ENCODE measurements at regions not wholly inside any gene's neighbourhood (a gene's known extent, or its start where the extent isn't known, plus 50 kb on each side); places are given as distances from the start of the nearest gene placed in this dataset.
"Not testable (repeated sequence)": the region's sequence is repeated elsewhere in the genome, so short reads cannot be mapped to it uniquely, and the experiment has no call there.

DNA sequence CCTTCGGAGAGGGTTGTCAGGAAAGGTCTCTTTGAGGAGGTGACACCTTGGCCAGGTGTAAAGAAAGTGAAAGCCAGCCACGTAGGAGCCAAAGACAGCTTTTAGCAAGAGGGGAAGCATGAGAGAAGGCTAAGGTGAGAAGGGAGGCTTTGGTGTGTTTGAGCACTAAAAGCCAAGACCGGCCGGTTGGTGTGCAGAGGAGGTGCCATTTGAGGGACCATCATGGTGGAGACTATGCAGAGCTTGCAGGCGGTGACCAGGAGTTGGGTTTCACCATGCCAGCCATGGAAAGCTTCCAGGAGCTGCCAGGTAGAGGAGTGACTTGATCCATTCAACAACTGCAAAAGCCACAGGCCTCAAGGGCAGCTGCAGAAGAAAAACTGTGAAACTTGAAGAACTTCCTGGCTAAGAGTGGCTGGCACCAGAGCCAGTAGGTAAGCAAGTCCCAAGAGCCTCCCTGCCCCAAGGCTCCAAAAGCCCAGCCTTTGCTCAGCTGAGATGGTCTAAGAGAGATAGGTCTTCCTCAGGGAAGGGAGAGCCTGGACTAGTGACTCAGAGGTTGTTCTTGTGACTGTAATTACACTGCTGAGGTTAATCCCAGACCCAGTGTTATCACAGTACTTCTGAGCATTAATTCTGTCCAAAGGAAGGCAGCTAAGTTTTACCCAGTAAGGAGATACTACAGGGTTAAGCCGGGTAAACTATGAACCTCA is 319.0 kb downstream of the BCL11A start:
- DNase-seq (ENCODE audit: low spot score): no peak

DNA sequence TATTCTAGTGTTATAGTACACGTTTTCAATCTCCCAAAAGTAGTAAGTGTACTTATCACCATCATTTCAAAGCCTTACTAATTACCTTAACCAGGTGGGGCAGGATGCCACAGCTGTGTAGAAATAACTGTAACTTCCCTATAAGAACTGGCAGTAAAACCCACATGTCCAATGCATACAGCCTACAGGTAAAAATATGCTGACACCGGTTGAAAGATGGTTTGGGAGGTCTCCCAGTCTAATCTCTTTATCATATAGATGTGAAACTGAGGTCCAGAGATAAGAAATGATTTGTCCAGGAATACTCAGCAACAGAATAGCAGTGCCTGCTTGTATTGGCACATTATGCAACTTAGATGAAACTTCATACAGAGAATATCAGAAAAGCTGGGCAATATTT is 322.9 kb downstream of the BCL11A start:
- DNase-seq (ENCODE audit: low spot score): no peak

DNA sequence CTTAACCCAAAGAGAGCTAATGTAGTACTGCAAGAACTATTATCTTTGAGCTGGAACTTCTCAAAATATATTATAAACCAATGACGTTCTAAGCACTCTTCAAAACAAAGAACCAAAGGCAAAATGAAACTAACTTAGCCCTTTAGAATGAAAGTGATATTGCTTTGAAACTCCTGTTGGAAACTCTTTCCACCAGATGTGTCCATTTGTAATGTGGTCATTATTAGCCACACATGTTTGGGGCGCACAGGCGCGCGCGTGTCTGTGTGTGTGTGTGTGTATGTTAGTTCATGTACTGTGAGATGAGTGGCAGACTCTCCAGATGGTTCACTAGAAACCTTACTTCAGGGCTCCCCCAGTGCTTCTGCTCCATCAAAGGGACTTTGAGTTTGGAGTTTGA is 323.4 kb downstream of the BCL11A start:
- DNase-seq (ENCODE audit: low spot score): no peak

DNA sequence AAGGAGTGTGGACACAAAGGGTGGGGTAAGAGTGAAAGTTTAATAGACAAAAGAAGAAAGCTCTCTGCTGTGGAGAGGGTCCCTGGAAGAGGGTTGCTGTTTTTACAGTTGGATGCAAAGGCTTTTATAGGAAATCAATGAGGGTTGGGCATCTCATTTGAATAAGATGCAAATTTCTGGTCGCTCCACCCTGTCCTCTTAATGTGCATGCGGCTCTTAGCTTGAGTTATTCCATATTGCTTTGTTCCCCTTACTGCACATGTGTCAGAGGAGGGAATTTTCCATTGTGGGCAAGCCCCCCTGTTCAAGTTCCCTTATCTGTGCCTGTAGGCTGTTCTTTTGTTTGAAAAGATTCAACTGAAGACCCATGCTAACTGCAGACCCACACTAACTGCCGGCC is 326.5 kb downstream of the BCL11A start:
- DNase-seq (ENCODE audit: low spot score): no peak

DNA sequence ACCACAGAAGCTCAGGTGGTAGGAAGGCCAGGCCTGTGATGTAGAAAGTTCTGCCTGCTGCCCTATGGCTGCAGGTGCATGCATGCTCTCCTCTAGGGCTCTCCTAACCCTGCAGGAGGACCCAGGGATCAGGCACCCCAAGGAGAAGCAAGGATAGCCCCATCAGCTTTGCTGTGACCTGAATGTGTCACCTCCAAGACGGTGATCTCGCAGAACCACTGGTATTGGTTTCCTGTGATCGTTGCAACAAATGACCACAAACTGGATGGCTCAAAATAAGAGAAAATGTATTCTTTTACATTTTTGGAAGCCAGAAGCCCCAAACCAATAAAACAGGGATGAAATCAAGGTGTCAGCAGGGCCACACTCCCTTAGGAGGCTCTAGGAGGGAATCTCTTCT is 327.3 kb downstream of the BCL11A start:
- no peak for DNase-seq (ENCODE audit: low spot score)

DNA sequence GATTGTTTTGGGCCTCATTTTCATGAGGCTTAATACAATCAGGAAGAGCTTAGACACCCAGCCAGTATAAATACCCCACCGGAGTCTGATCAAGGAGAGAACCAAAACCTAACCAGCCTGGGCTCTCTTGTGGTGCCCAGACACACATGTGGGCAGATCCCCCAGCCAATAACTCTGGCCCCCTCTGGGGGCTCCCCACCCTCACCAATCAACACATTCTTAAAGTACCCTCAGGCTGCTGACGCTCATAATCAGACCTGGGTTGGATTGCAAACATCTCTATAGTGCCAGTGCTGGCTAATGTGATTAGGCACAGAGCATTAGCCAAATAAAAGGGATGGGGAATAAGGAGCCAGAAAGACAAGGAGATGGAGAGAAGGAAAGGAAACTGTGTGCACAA is 329.6 kb downstream of the BCL11A start:
- no peak for DNase-seq (ENCODE audit: low spot score)

DNA sequence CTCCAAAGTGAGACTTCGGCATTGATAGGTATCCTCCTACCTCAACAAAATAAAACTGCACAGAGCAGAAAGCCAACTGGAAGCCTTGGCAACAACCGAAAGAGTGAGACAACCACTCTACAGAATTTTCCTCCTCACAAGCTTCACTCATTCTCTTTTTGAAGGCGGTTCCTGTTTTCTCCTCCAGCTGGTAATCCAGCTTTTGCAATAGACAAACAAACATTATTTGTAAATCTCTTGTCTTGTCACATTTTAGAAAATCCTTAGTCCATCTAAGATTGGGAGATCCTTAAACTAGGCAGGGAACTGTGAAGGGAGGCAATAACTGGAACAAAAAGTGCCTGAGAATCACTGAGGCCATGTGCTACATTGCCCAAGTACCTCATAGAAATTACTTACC is 332.4 kb downstream of the BCL11A start:
- no peak for DNase-seq (ENCODE audit: low spot score)

DNA sequence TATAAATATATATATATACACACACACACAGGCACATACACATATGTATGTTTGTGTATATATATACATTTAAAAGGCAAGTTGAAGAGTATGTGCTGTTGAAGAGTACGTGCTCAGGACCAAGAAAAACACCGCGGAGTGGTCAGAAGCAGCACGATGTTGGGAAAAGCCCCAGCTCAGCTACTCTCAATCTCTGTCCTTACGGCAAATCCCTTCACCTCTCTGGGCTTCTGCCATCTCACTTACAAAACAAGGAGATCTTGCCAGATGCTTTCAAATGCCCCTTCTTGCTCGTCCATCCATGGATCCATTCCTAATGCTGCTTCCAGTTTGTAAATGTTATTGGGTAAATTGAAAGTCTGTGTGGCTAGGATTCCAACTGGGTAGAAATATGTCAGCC is 333.9 kb downstream of the BCL11A start:
- no peak for DNase-seq (ENCODE audit: low spot score)

DNA sequence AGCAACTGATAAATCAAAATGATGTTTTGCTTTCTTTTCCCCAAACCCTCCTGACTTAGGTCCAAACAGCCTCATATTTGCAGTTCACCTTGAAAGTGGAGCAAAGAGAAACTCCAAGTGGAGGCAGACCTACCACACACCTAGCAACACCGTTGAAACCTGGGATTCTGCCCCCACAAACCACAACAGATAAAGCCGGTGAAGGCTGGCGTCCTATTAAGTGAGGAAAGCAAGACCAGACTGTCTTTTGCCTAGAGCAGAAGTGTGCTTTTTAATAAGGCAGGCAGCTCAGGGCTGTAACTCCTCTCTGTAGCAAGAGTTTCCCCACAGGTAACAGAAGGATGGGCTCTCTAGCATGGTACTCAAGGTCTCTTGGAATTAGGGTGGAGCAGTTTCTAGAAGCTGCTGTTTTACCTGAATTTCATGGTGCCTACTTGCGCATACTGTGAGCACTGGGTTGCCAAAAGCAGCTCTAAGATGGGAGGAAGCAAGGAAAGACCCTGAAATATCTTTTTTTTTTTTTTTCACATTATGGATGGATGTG is 336.9 kb downstream of the BCL11A start:
- no peak for DNase-seq (ENCODE audit: low spot score)

DNA sequence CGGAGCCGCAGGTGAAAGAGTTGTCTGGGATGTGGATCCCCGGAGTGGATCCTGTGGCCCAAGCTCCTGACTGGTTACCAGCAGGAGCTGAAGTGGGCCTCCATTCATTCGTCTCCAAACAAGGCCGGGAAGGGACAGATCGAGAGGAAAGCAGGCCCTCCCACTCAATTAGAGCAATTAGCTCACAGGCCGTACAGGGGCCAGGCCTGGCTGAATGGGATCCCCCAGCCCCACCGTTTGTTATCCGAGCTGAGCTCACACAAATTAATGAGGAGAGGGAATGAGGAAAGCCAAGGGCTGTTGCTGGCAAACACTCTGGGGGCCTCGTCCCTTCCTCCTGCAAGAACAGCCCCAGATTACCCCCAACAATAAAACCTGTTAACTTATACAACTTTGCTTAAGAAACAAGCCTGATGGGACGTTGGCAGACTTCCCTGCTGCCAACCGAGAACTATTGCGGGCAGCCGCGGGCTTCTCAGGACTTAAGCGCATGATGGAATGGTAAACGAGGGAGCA is 338.0 kb downstream of the BCL11A start:
- no peak for DNase-seq (ENCODE audit: low spot score)

DNA sequence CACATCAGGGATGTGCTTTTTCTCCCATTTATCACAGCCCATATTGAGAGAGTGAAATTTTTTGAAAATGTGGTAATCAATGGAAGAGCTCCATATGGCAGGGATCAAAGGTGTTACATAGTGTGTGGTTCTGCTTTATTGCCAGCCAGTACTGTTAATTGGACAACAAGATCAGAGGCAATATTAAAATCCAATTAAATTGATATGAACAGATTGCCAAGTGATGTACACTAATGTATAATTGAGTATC is 338.9 kb downstream of the BCL11A start:
- no peak for DNase-seq (ENCODE audit: low spot score)

DNA sequence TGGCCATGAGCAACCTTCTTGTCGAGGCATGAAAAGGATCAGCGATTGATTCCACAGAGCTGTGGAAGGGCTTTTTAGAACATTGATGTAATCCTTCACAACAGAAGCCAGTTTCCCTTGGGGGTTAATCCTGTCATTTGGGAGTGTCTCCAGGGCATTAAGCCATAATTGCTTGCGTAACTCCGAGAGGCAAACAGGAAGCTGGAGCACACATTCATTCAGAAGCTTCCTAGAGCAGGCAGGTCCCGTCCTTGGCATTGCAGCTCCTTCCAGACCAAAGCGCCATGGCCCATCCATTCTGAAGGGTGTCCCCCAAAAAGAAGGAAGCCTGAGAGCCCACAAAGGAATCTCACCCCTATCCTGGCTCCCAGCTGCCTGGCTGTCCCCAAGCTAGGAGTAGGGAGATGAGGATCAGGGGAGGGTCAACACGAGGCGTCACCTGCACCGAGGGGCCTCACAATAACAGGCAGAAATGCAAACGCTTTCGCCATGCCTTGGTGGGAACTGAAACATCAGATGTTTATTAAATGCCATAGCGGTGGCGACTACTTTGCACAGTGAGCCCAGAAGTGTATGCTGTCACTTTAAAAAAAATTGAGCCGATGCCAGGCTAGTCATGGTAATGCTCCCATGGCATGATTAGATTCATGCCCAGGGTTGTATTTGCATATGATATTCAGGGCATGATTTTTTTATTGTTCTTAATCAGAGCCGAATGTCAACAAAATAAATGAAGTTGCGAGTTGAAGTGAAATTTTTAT is 339.4 kb downstream of the BCL11A start:
- DNase-seq (ENCODE audit: low spot score): no peak

DNA sequence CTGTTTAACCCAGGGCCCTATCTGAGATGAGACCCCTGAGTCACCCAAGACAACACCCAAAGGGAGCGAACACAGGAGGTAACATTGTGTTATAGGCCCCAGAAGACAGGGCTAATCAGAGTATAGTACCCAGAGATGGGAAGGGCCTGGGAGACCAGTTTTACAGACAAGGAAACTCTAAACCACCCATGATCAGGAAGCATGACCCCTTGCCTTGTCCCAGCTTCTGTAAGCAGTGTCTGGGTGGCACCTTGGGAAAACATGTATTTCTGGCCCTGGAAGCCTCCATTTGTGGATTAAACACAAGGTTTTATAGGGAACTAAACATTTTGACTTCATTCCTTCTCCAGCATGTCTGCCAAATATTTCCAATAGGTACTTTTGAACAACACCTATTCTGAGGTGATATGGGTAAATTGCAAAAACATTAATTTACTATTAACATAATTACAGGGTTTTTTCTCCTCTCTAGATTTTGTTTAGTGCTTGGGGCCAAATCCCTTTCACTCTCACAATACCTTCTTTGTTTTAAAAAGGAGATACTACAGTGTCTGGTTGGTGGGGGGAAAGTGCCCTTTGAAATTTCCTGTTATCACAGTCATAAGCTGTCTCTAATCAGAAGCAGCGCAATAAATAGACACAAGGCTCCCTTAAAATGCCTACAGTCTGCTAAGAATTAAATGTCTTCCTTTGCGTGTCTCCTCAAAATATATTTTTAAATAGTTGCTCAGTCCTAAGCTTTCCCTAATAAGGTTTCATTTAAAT is 341.1 kb downstream of the BCL11A start:
- no peak for DNase-seq (ENCODE audit: low spot score)

DNA sequence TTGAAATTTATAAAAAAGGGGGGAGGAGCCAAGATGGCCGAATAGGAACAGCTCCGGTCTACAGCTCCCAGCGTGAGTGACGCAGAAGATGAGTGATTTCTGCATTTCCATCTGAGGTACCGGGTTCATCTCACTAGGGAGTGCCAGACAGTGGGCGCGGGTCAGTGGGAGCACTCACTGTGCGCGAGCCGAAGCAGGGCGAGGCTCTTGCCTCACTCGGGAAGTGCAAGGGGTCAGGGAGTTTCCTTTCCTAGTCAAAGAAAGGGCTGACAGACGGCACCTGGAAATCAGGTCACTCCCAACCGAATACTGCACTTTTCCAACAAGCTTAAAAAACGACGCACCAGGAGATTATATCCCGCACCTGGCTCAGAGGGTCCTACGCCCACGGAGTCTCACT is 364.4 kb downstream of the BCL11A start:
- not testable (repeated sequence) for DNase-seq (ENCODE audit: low spot score)

DNA sequence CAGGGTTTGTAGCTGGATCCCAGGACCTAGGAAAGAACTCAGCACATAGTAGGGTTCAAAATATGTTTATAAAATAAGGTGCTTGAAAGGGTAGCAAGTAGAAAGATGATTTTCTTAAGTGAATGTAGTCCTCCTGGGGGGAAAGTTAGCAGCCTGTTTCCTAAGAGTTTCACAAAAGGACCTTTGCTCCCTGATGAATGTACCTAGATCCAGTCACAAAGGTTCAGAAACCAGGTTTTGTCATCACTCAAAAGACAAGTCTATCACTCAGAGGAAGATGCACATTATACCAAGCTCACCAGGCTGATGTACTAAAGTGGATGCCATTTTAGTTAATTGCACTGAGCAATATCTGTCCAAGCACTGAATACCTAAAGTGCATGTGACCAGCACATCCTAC is 378.2 kb downstream of the BCL11A start:
- DNase-seq (ENCODE audit: low spot score): no peak

DNA sequence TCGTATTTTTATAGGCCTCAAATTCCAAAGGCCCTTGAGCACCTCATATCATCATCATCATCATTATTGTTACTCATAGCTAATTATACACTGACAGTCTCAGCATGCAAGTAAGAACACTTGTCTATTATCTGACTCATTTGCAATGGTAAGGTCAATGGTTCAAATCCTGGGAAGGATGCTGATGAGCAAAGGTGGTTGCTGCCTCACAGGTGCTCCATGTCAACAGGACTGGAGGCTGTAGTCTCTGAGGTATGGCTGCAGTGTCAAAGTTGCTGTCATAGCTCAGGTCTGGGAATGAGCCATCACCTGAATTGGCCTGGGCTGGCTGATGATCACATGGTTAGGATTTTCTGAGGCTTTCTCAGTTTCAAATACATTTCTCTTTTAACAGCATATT is 379.3 kb downstream of the BCL11A start:
- no peak for DNase-seq (ENCODE audit: low spot score)

DNA sequence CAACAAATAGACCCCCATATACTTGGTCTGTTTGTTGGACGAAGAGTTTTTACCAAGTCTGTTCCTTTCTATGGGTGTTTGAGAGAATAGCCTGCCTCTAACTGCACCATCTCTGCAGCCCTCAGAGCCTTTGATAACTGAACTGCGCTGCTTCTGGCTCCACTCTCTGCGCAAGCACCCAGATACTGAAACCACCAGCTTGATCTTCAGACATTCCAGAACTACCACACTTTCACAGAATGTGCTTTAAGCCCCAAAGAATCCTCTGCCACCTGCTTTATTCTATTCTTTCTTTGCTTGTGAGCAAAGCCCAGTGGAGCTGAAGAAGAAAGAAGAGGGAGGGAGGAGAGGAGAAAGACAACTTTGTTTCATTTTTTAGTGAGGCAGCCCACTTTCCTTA is 380.7 kb downstream of the BCL11A start:
- DNase-seq (ENCODE audit: low spot score): no peak

DNA sequence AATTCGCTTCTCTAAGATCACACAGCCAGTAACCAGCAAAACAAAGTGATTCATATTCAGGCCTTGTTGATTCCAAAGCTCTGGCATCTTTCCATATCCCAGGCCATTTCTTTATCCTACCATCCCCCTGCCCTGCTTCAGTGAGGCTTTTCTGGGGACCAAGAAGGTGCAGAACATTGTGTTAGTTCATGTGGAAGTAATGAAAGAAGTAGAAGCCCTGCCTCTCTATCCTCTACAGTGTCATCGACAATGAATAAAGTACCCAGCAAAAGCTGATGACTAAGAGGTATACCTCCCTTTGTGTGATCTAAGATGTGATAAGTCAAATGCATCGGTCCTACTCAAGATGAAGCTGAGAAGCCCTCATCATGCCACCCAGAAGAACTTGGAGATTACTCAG is 383.2 kb downstream of the BCL11A start:
- no peak for DNase-seq (ENCODE audit: low spot score)

DNA sequence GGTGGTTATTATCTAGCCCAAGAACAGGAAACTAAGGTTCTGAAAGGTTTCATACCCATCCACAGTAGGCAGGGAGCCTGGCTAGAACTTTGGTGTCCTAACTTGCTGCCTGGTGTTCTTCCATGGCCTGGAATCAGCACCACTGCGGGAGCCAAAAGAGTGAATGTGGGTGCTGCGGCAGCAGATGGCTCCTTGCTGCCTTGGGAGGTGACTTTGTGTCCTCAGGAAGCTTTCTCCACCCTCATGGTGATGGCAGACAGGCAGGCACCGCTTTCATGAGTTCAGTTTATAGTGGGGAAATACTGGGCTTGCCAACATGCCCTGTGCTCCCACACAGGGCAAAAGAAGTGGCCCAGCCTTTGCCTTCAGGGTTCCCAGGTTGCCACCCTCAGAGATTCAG is 385.2 kb downstream of the BCL11A start:
- DNase-seq (ENCODE audit: low spot score): no peak

DNA sequence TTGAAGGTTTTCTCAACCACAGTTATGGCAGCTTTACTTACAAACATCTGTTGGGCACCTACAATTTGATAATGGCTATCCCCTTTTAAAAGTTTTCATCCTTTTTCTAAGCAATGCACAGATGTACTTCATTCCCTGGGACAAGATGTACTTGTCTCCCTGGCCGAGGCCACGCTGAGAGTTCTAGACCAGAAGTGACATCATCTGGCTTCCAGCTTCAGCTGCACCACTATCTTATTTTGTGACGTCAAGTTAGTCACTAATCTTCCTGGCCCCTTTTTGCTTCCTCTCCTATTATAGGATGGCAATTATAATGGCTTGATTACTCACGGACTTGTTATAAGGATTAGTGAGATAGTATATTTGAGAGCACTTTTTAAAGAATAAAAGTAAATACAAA is 386.4 kb downstream of the BCL11A start:
- no peak for DNase-seq (ENCODE audit: low spot score)

DNA sequence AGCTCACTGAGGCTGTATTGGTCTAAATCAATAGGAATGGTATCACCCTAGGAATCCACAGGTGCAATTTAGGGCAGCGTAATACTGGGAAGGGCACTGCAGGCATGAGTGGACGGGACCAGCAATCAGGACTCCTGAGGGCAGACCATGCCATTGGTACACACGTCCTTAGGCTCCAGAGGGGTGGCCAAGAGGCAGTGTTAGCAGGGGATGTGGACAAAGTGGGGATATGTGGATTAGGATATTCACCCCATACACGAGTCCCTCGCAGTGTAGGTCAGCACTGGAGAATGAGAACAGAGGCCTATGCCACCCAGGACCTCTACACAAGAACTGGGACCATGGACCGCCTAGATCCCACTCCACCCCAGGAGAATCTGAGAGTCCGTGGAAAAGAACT is 389.8 kb downstream of the BCL11A start:
- DNase-seq (ENCODE audit: low spot score): no peak

DNA sequence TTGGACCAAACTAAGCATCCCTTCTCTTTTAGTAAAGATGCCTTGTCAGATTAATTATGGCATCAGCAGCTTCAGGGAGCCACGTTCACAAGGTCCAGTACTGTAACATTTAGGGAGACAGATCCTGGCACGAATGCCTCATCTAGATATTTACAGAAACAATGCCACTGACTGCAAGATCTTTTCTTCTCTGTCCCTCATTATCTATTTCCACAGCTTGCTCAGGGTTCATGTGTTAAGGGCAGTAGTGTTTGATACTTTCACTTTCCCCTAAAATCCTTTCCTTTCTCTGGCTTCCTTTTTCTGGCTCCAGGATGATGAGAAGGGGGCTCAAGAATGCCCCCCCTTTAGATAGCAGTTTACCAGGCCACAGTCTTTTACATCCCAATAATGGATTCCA is 393.9 kb downstream of the BCL11A start:
- no peak for DNase-seq (ENCODE audit: low spot score)

DNA sequence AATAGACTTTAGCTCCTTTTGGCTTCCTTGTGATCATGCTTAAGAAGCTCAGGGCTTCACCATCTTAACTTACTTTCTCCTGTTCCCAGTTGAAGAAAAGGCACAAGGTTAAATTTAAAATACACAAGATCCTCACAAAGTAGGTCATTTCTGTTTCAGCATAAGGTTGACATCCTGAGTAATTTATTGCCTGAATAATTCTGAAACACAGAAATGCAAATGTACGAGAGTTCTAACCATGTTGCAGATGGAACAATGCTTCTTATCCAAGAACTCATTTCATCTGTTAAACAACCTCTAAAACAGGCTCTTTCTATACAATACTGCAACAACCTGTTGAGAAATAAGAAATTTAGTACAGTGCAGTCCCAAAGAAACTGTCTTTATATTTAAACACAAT is 395.2 kb downstream of the BCL11A start:
- no peak for DNase-seq (ENCODE audit: low spot score)

All from RKO (cell line).